ENCODE measurements at regions not wholly inside any gene's neighbourhood (a gene's known extent, or its start where the extent isn't known, plus 50 kb on each side); places are given as distances from the start of the nearest gene placed in this dataset.

GRCh38 chr2:136628490-136628889, 136.9 kb upstream of the THSD7B start (continued):
- TF ChIP-seq ZNF362 (tag by site-specific recombination; IDR thresholded peaks at IDR 0.05) (no peak), RBAK (tag by site-specific recombination; IDR thresholded peaks at IDR 0.05) (no peak), BCL11A (tag by site-specific recombination; IDR thresholded peaks at IDR 0.05; ENCODE audit: low read depth) (no peak), HOXD13 (CRISPR knock-in tag; IDR thresholded peaks at IDR 0.05; ENCODE audit: borderline replicate concordance) (no peak), ZNF837 (tag by site-specific recombination; IDR thresholded peaks at IDR 0.05) (no peak), SETDB1 (IDR thresholded peaks at IDR 0.05; ENCODE audit: insufficient read length, low read length) (no peak)

- Histone ChIP-seq H3K36me3 (ENCODE audit: control insufficient read depth in 2 of 2, insufficient read depth in 1 of 2, low read length in 2 of 2) (no peaks in the 10 kb centered on the region), H3K4me1 (ENCODE audit: control insufficient read depth, insufficient read depth, low read length) (no peaks in the 10 kb centered on the region), H3K27ac (ENCODE audit: extremely low read depth, low read depth, low read length) (no peak overlapping the region), H3K4me3 (ENCODE audit: low read depth, low read length) (no peak overlapping the region), H3K9me3 (ENCODE audit: control insufficient read depth, insufficient read depth, low read depth, low read length) (no peaks in the 10 kb centered on the region)
- CTCF ChIA-PET, result no interaction called here
- TF ChIP-seq ZBTB8A (tag by site-specific recombination; IDR thresholded peaks at IDR 0.05), result no peak
- TF ChIP-seq ZNF510 (tag by site-specific recombination; IDR thresholded peaks at IDR 0.05; ENCODE audit: insufficient replicate concordance), result no peak
- TF ChIP-seq OVOL3 (tag by site-specific recombination; IDR thresholded peaks at IDR 0.05), result no peak
- no peak for TF ChIP-seq ZNF843 (tag by site-specific recombination; IDR thresholded peaks at IDR 0.05)
- no peak for TF ChIP-seq ZNF580 (tag by site-specific recombination; IDR thresholded peaks at IDR 0.05)
- TF ChIP-seq ZNF112 (tag by site-specific recombination; IDR thresholded peaks at IDR 0.05), result no peak
- no peak for TF ChIP-seq ELK4 (IDR thresholded peaks at IDR 0.05; ENCODE audit: borderline replicate concordance, low read depth, low read length)
- no peak for TF ChIP-seq ZNF184 (tag by site-specific recombination; IDR thresholded peaks at IDR 0.05)
- TF ChIP-seq ZNF530 (tag by site-specific recombination; IDR thresholded peaks at IDR 0.05; ENCODE audit: low read depth), result no peak
- TF ChIP-seq ZNF645 (tag by site-specific recombination; IDR thresholded peaks at IDR 0.05), result no peak
- no peak for TF ChIP-seq ZBTB49 (tag by site-specific recombination; IDR thresholded peaks at IDR 0.05; ENCODE audit: low read depth)
- TF ChIP-seq ZNF571 (tag by site-specific recombination; IDR thresholded peaks at IDR 0.05), result no peak
- no peak for TF ChIP-seq ZNF600 (tag by site-specific recombination; IDR thresholded peaks at IDR 0.05)
- no peak for TF ChIP-seq RBAK (tag by site-specific recombination; IDR thresholded peaks at IDR 0.05)
- TF ChIP-seq ZBTB20 (tag by site-specific recombination; IDR thresholded peaks at IDR 0.05), result no peak
- TF ChIP-seq ZSCAN5A (tag by site-specific recombination; IDR thresholded peaks at IDR 0.05), result no peak
- TF ChIP-seq ZNF664 (tag by site-specific recombination; IDR thresholded peaks at IDR 0.05), result no peak
- POLR2A ChIA-PET, result no interaction called here
These were observed 152.2 kb upstream of the THSD7B start for GRCh38 chr2:136613096-136613495.
